ENCODE measurements at regions not wholly inside any gene's neighbourhood (a gene's known extent, or its start where the extent isn't known, plus 50 kb on each side); places are given as distances from the start of the nearest gene placed in this dataset.

- H3K27ac Mint-ChIP-seq: no peak overlapping the region
- H3K4me3 ChIP-seq (ENCODE audit: low read length): no peak overlapping the region
- H3K27ac ChIP-seq (ENCODE audit: low read depth in 1 of 2, low read length in 2 of 2): no peak overlapping the region
- intact Hi-C loops (cut with DNase I, micrococcal nuclease): no loop called here
- no peaks in the 10 kb centered on the region for H3K4me1 ChIP-seq (ENCODE audit: insufficient read depth, low read length)
- ATAC-seq (ENCODE audit: poor library complexity) (no peak), DNase-seq (no peak)
- no peak for TF ChIP-seq CTCF (IDR thresholded peaks at IDR 0.05)
- H3K9me3 Mint-ChIP-seq: no peaks in the 10 kb centered on the region
- POLR2A ChIA-PET: no interaction called here
- H3K36me3 Mint-ChIP-seq (ENCODE audit: low read depth): no peaks in the 10 kb centered on the region
- H3K36me3 ChIP-seq (ENCODE audit: insufficient read depth, low read length): no peaks in the 10 kb centered on the region
- no peak overlapping the region for H3K4me3 Mint-ChIP-seq
- no peaks in the 10 kb centered on the region for H3K9me3 ChIP-seq (ENCODE audit: control insufficient read depth in 1 of 2, insufficient read depth in 1 of 2, low read length in 2 of 2)
- CTCF ChIA-PET: no interaction called here
- H3K4me1 Mint-ChIP-seq (ENCODE audit: low read depth): no peaks in the 10 kb centered on the region
- peaks cover 45% of the 10 kb centered on the region for H3K27me3 Mint-ChIP-seq
- no peaks in the 10 kb centered on the region for H3K27me3 ChIP-seq (ENCODE audit: control insufficient read depth in 1 of 2, insufficient read depth in 2 of 2, low read length in 2 of 2)
These were observed 120.6 kb upstream of the KCNJ15 start for GRCh38 chr21:38136201-38136600.

GRCh38 chr21:38139380-38140168 is 117.2 kb upstream of the KCNJ15 start:
- peaks cover 5% of the 10 kb centered on the region for H3K9me3 Mint-ChIP-seq

DNA sequence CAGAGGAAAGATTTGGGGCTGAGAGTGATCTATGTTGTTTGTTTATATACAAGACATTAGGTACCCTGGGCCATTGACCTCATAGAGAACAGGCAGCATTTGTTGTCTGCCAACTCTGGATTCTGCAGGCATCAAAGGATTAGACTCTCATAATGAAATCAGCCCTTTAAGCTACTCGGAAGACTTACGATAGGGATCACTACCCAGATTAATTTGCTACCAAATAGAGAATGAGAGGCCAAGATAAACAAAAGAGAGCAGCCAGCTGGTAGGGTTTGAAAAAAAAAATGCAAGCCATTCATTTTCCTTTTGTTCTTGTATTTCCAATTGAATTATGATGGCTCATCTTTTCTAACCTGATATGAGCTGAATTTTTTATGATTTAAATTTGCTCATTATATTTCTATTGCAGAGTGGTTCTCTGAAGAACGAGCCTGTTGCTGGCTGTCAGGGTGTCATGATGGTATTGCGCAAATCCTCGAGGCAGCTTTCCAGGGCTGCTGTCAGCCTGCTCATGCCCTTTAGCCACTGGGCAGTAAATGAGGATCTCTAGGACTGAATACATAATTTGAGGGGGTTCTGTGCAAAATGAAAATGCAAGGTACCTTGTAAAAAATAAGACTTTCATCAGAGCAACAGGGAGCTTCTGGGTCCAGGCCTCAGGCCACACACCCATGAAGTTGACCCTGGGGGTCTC is 116.4 kb upstream of the KCNJ15 start:
- no peak for TF ChIP-seq CTCF (IDR thresholded peaks at IDR 0.05)
- ATAC-seq (ENCODE audit: poor library complexity) (no peak), DNase-seq (no peak)
- ChIA-PET CTCF (no interaction called here), POLR2A (no interaction called here)
- H3K9me3 Mint-ChIP-seq: peaks cover 11% of the 10 kb centered on the region
- no peak overlapping the region for H3K27ac Mint-ChIP-seq
- H3K36me3 ChIP-seq (ENCODE audit: insufficient read depth, low read length): no peaks in the 10 kb centered on the region
- H3K27me3 ChIP-seq (ENCODE audit: control insufficient read depth in 1 of 2, insufficient read depth in 2 of 2, low read length in 2 of 2): no peaks in the 10 kb centered on the region
- H3K27me3 Mint-ChIP-seq: peaks cover 43% of the 10 kb centered on the region
- intact Hi-C loops (cut with DNase I, micrococcal nuclease): no loop called here
- H3K4me1 ChIP-seq (ENCODE audit: insufficient read depth, low read length): no peaks in the 10 kb centered on the region
- H3K4me3 ChIP-seq (ENCODE audit: low read length): no peak overlapping the region
- H3K9me3 ChIP-seq (ENCODE audit: control insufficient read depth in 1 of 2, insufficient read depth in 1 of 2, low read length in 2 of 2): no peaks in the 10 kb centered on the region
- no peaks in the 10 kb centered on the region for H3K4me1 Mint-ChIP-seq (ENCODE audit: low read depth)
- H3K36me3 Mint-ChIP-seq (ENCODE audit: low read depth): no peaks in the 10 kb centered on the region
- no peak overlapping the region for H3K27ac ChIP-seq (ENCODE audit: low read depth in 1 of 2, low read length in 2 of 2)
- H3K4me3 Mint-ChIP-seq: no peak overlapping the region

More at GRCh38 chr21:38139380-38140168, 117.2 kb upstream of the KCNJ15 start:
- intact Hi-C loops (cut with DNase I, micrococcal nuclease): no loop called here
- POLR2A ChIA-PET: no interaction called here
- Histone ChIP-seq H3K27me3 (ENCODE audit: control insufficient read depth in 1 of 2, insufficient read depth in 2 of 2, low read length in 2 of 2) (no peaks in the 10 kb centered on the region), H3K27ac (ENCODE audit: low read depth in 1 of 2, low read length in 2 of 2) (no peak overlapping the region), H3K36me3 (ENCODE audit: insufficient read depth, low read length) (no peaks in the 10 kb centered on the region), H3K4me3 (ENCODE audit: low read length) (no peak overlapping the region), H3K9me3 (ENCODE audit: control insufficient read depth in 1 of 2, insufficient read depth in 1 of 2, low read length in 2 of 2) (no peaks in the 10 kb centered on the region), H3K4me1 (ENCODE audit: insufficient read depth, low read length) (no peaks in the 10 kb centered on the region)
- CTCF ChIA-PET: no interaction called here
- no peaks in the 10 kb centered on the region for H3K4me1 Mint-ChIP-seq (ENCODE audit: low read depth)
- no peak for DNase-seq
- no peak for TF ChIP-seq CTCF (IDR thresholded peaks at IDR 0.05)
- ATAC-seq (ENCODE audit: poor library complexity): no peak
- H3K27ac Mint-ChIP-seq: no peak overlapping the region
- H3K4me3 Mint-ChIP-seq: no peak overlapping the region
- H3K27me3 Mint-ChIP-seq: peaks cover 44% of the 10 kb centered on the region
- no peaks in the 10 kb centered on the region for H3K36me3 Mint-ChIP-seq (ENCODE audit: low read depth)

Measured in CD4-positive, alpha-beta T cell (primary cell).